ENCODE measurements at regions not wholly inside any gene's neighbourhood (a gene's known extent, or its start where the extent isn't known, plus 50 kb on each side); places are given as distances from the start of the nearest gene placed in this dataset.

DNA sequence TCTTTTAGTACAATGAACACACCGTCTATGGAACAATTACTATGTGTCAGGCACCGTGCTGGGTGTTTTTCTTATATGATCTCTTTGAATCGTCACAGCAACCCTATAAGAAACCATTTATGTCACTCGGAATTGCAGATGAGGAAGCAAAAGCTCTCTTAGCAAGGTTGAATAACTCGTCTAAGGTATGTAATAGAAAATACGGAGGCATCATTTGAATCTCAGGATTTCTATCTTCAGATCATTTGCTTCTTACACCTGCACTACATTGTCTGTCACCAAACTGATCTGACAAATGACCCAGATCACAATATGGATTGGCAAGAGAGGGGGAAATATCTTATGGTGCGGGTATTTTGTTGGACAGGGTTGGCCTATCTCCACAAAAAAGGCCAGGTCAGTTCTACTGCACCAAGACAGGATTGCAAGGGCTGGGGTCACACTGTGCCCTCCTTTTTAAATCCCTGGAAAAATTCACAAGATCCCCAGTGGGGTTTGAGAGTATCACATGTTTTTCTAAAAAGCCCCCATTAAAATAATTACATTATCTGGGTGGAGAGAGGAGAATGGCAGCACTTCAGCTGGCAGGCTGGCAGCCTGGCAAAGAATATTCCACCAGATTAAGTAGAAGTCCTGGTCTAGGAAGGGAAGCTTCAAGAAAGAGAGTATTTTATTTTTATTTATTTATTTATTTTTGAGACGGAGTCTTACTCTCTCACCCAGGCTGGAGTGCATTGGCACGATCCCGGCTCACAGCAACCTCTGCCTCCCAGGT is 110.7 kb upstream of the CLMP start:
- FAIRE-seq = no peak
- DNase-seq (ENCODE audit: low read depth) = no peak
- TF ChIP-seq, protein P1, sequence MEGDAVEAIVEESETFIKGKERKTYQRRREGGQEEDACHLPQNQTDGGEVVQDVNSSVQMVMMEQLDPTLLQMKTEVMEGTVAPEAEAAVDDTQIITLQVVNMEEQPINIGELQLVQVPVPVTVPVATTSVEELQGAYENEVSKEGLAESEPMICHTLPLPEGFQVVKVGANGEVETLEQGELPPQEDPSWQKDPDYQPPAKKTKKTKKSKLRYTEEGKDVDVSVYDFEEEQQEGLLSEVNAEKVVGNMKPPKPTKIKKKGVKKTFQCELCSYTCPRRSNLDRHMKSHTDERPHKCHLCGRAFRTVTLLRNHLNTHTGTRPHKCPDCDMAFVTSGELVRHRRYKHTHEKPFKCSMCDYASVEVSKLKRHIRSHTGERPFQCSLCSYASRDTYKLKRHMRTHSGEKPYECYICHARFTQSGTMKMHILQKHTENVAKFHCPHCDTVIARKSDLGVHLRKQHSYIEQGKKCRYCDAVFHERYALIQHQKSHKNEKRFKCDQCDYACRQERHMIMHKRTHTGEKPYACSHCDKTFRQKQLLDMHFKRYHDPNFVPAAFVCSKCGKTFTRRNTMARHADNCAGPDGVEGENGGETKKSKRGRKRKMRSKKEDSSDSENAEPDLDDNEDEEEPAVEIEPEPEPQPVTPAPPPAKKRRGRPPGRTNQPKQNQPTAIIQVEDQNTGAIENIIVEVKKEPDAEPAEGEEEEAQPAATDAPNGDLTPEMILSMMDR (IDR thresholded peaks at IDR 0.05; ENCODE audit: insufficient read depth, low read length, severe bottlenecking) = no peak
- no peaks in the 10 kb centered on the region for H3K36me3 ChIP-seq (ENCODE audit: control insufficient read depth, insufficient read depth, low read length)
- H3K27me3 ChIP-seq (ENCODE audit: control insufficient read depth, insufficient read depth, low read length) = peaks cover 9% of the 10 kb centered on the region
- H3K4me3 ChIP-seq (ENCODE audit: low read depth, low read length) = no peak overlapping the region

DNA sequence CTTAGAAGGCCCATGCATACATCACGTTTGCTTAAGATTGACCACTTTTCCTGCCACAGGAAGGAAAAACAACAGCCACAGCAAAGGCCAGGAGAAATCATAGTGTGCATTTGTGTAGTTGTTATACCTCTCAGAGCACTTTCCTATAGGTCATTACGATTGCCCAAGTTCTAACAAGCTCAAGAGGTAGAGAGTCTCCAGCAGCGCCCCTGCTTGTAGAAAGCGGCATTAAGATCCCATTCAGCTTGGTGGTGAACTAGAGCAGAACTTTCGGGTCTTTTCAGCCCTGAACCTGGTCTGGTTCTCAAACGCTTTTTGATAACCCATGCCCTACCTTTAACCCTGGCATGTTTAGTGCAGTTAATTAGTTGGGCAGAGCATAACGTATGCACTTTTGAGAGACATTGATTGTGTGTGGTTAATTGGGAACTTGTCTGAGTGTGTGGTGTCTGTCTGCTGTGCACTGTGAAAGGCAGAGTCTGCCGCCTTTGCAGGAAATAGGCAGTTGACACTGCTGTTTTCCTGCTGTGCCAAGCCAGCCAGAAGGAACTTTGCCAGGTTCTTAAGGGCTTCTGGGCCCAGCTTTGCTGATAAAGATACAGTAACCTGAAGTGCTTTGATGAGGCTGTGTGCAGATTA is 109.9 kb upstream of the CLMP start:
- Histone ChIP-seq H3K36me3 (ENCODE audit: control insufficient read depth, insufficient read depth, low read length) (no peaks in the 10 kb centered on the region), H3K4me3 (ENCODE audit: low read depth, low read length) (no peak overlapping the region), H3K27me3 (ENCODE audit: control insufficient read depth, insufficient read depth, low read length) (peaks cover 9% of the 10 kb centered on the region)
- TF ChIP-seq, protein P1 (IDR thresholded peaks at IDR 0.05; ENCODE audit: insufficient read depth, low read length, severe bottlenecking) = no peak
- FAIRE-seq (peak; percentile 66), DNase-seq (ENCODE audit: low read depth) (no peak)

DNA sequence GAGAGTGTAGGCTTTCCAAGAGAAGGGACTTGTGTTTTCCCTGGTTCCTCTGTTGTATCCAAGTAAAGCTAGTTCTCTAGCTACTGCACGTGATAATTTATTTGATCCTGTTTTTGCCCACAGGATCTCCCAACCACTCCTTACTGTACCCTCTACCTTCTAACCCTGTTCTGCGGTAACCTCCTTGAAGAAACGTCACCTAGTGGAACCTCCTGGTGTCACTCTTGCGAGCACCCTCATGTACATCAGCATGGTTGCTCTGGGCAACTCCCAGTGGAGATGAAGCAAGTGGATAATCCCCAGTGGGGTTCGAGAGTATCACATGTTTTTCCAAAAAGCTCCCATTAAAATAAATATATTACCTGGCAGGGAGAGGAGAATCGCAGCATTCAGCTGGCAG is 108.9 kb upstream of the CLMP start:
- peaks cover 9% of the 10 kb centered on the region for H3K27me3 ChIP-seq (ENCODE audit: control insufficient read depth, insufficient read depth, low read length)
- DNase-seq (ENCODE audit: low read depth) (no peak), FAIRE-seq (peak; percentile 32)
- no peak overlapping the region for H3K4me3 ChIP-seq (ENCODE audit: low read depth, low read length)
- H3K36me3 ChIP-seq (ENCODE audit: control insufficient read depth, insufficient read depth, low read length) = no peaks in the 10 kb centered on the region
- TF ChIP-seq, protein P1 (IDR thresholded peaks at IDR 0.05; ENCODE audit: insufficient read depth, low read length, severe bottlenecking) = no peak

DNA sequence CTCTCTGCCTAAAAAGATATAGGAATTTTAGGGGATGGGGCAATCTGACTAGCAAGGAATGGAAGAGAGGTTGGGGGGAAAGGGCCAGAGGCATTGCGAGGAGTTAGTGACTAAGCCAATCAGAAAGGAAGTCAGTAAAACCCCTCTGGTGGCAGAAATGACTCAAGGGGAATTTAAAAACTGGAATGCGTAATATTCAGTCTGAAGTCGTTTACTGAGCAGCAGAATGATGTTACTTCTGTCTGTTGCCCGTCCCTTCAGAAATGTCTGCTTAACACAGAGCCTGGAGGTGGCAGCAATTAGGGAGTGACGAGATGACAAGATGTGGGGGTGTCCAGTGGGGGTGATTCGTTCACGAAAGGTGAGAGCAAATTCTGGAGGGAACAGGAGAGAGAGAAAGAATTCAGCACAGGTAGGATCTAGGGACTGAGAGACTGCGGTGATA is 107.7 kb upstream of the CLMP start:
- DNase-seq (ENCODE audit: low read depth) = peak; percentile 49
- peaks cover 9% of the 10 kb centered on the region for H3K27me3 ChIP-seq (ENCODE audit: control insufficient read depth, insufficient read depth, low read length)

DNA sequence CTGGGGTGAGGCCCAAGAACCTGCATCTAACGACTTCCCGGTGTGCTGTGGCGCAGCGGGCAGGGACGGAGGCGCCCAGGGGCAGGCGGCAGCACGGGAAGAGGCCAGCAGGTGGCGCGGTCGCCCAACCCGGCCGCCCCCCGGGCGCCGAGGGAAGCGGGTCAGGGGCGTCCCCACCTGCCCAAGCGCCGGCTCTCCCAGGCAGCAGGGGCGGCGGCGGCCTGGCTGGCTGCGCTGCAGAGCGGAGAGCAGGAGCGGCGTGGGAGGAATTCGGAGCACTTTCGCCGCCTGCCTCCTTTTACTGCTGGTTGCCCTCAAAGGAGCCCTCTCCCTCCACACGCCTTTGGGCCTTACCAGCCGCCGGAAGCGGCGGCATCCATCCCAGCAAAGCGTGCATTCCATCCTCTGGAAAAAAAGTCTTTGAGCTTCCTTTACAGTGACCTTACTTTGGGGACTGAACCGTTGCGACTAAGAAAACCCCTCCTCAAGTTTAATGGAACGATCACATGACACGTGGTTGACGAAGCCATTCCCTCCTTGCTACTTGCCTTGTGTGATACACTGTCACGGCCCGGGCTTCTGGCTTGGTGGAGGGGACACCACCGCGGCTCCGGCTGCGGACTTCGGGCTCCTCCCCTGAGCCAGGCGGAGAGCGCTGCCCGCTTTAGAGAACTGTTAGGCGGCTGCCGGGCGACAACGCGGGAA is 106.8 kb upstream of the CLMP start:
- DNase-seq (ENCODE audit: low read depth) = no peak
- FAIRE-seq = no peak
- Histone ChIP-seq H3K4me3 (ENCODE audit: low read depth, low read length) (peak overlapping the region; percentile 32), H3K36me3 (ENCODE audit: control insufficient read depth, insufficient read depth, low read length) (no peaks in the 10 kb centered on the region), H3K27me3 (ENCODE audit: control insufficient read depth, insufficient read depth, low read length) (peaks cover 9% of the 10 kb centered on the region)
- TF ChIP-seq, protein P1 (IDR thresholded peaks at IDR 0.05; ENCODE audit: insufficient read depth, low read length, severe bottlenecking) = peak; percentile 80

More for the DNA sequence above, 107.7 kb upstream of the CLMP start:
- no peak for FAIRE-seq
- Histone ChIP-seq H3K36me3 (ENCODE audit: control insufficient read depth, insufficient read depth, low read length) (no peaks in the 10 kb centered on the region), H3K4me3 (ENCODE audit: low read depth, low read length) (no peak overlapping the region)
- TF ChIP-seq, protein P1 (IDR thresholded peaks at IDR 0.05; ENCODE audit: insufficient read depth, low read length, severe bottlenecking) = no peak

All from bronchial epithelial cell (primary cell).